ENCODE measurements at regions not wholly inside any gene's neighbourhood (a gene's known extent, or its start where the extent isn't known, plus 50 kb on each side); places are given as distances from the start of the nearest gene placed in this dataset.

DNA sequence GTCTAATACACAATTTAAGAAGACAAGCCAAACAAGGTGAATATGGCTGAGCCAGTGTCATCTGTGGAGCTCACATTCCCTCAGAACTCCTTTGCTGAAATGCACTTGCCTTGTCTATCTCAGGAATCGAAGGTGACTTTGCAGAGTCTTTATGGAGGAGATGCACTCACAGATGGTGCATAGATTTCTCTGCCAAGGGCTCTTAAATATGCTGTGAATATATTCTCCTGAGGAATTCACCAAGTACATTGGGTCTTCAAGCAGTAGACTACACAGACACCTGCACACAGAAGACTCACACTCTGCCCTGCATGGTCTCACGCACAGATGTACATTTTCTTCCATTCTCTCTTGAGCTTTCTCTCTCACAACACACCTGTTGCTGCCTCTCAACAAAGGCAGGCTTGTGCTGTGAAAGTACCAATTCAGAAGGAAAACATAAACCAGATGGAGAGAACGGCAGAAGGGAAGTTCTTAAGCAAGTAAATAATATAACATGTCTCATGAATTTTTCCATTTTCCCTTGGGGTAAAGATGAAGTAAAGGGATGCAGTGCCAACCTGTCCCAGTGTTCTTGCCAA is 174.7 kb downstream of the DLEU7 start:
- DNase-seq = no peak

DNA sequence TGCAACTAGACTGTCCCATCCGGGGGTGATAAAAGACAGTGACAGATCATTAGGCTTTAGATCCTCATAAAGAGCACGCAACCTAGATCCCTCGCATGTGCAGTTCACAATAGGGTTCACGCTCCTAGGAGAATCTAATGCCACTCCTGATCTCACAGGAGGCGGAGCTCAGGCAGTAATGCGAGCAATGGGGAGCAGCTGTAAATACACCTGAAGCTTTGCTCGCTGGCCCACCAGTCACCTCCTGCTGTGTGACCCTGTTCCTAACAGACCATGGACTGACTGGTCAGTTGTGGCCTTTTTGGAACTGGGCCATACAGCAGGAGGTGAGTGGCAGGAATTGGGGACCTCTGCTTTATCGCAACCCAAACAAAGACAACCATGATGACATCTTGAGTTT is 173.2 kb downstream of the DLEU7 start:
- no peak for DNase-seq

- no peak for DNase-seq
Observed at GRCh38 chr13:50670847-50671496, 172.5 kb downstream of the DLEU7 start.

DNA sequence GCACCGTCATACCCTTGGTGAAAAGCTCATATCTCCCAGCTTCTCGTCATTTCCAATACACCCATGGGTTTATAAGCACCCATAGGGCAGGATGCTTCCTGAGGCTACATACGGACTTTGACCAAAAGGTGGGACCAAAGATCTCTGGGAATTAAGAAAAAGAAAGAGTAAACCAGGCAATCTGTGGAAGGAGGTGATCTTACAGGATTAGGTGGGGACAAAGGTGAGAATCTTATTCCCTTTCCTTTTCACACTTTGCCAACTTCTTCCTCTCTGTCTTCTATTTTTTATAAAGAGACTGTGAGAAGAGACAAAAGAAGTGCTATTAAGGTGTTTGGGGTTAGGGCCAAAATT is 172.0 kb downstream of the DLEU7 start:
- DNase-seq = no peak

GRCh38 chr13:50672025-50672424 is 171.5 kb downstream of the DLEU7 start:
- no peak for DNase-seq

DNA sequence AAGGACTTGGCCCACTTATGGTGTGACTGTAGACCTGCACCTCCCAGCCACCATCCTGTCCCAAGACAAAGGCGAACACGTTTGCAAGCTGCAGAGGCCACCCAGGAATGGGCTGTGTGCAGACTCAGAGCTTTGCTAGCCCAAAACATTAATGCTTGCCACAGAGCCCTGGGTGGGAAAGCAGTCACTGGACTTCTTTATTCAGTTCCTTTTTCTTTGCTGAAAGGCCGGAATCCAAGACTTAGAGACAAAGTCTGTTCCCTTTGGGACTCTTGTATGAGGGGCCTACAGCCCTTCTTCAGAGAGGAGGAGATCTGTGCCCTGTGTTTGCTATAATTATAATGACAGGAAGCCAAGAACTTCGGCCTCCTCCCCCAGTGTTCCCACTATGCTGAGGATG is 167.8 kb downstream of the DLEU7 start:
- DNase-seq = no peak

- no peak for DNase-seq
Observed at GRCh38 chr13:50676602-50677001, 166.9 kb downstream of the DLEU7 start.

DNA sequence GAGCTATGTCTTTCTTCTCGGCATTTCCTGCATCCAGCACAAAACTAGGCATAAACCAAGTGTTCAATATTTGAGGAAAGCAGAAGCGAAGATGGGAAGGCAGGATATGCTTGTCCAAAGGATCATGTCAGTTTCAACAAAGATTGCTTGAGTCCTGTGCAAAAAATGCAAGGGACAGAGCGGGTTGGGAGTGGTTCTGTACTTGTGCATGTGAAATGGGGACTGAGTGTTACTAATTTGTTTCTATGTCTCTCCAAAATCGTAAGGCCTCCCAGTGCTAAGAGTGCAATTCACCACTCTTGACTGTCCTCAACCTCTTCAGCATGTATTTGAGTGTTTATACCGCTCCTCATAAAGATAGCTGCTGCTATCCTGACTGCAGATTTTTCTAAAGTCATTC is 166.2 kb downstream of the DLEU7 start:
- DNase-seq = no peak

DNA sequence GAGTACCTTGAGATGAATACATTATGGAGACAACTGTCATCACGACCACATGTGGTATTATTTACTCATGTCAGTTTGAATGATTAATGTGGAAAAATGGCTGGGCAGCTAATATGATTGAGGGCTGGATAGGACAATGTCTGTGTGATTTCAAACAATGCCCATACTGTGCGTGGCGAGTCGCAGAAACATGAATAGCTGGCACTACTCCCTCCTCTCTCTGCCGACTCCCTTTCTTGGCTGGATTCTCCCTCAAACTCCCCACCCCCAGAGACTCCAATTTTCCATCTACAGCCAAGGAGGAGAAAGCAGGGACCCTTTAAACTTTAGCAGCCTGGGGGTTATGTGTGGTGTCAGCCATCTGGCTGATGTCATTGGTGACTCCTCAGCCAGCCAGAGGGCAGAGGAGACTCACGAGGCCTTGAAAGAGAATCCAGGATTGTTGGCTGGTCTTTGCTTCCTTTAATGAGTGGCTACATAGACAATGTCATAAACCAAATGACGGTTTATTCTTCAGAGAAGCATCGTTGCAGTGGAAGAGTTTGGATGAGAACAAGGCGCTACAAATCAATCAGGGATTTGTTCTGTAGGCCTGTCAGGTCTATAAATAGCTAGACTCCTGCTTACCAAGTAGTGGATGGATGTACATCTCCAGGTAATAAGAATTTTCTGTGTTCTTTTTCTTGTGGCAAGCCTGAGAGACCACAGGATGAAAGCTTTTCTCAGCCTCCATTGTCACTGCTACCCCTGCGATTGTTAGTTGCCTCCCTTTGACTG is 165.6 kb downstream of the DLEU7 start:
- DNase-seq = no peak

GRCh38 chr13:50678464-50679162 is 164.9 kb downstream of the DLEU7 start:
- no peak for DNase-seq

DNA sequence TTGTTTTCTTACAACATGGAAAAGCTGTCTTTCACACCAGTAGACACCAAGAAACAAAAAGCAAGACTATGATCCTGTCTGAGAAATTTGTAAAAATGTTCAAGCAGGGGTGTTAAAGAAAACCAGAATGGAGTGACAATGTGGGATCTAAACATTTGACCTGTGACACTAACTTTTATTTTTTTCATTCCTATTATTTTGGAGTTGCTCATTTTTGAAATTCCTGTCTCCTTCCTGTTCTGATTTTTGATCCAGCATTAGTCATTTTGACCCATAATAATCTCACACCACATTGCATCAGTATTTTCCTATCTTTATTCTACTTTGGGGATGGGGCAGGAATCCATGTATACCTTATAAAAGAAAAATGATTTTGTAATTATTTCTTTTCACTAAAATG is 164.2 kb downstream of the DLEU7 start:
- DNase-seq = no peak

DNA sequence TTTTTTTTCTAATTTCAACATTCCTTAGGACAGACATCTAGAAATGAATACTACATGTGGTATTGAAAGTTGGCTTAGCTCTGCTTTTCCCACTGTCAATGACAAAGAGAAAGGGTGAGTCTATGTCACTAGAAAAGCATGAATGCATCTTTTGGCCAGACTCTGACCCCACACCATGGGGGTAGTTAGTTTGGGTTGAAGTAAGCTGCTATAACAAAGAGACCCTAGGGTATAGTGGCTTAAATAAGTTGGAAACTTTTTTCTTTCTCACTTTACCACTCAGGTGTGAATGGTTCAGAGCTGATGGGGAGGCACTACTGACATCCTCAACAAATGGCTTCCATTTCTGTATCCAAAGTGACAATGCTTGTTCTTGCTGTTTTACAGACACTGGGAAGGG is 161.5 kb downstream of the DLEU7 start:
- DNase-seq = no peak

DNA sequence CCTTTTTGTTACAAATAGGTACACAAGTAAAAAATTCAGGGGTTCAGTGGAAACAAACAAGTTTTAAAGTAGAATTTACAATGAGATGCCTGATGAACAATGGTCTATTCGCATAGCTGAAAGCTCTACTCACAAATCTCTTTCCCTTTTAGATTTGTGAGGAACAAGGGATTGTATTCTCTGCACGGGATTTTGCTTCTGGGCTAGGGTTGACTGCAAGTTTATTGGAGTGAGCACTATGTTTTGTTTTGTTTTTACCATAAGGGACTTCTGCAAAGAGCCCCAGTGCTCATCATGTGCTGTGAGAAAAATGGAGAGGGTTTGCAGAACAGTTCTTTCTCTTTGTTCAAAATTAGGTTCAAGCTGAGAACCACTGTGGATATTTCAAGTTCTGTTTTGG is 160.5 kb downstream of the DLEU7 start:
- DNase-seq = no peak

- DNase-seq = no peak
Observed at GRCh38 chr13:50684366-50684765, 159.1 kb downstream of the DLEU7 start.

DNA sequence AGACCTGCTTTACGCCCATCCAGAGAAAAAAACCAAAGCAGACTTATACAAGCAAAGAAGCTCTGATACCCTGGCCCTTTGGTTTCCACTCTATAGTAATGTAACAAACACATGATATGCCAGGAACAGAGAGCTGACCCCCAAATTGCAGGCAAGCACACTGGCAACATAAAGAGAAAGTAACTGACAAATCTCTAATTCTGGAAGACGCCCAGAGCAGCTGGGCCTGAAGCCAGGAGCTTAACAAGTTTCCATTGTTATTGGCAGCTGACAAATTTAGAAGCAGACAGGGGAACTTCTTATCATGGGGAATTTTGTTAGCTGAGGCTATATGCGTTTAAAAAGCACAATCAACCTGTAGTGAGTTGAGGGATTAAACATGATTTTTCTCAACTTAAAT is 158.0 kb downstream of the DLEU7 start:
- no peak for DNase-seq

DNA sequence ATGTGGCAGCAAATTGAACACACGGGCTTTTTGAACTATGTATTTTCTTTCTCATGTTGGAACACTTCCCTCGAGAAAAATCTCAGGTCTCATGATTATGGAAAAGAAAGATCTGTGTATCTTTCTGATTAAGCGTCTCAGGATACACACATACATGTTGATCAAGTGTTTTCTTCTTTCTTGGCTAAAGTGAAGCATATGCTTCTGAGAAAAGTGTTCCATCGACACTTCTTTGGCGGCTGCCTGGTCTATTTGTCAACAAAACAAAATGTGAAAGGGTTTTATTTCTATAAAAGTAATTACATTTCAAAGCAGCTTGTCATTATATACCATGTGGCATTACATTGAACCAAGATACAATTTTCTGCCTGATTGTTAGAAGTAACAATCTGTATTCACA is 157.5 kb downstream of the DLEU7 start:
- no peak for DNase-seq

- DNase-seq = no peak
Observed at GRCh38 chr13:50686551-50686950, 156.9 kb downstream of the DLEU7 start.

- no peak for DNase-seq
Observed at GRCh38 chr13:50687545-50687944, 155.9 kb downstream of the DLEU7 start.

DNA sequence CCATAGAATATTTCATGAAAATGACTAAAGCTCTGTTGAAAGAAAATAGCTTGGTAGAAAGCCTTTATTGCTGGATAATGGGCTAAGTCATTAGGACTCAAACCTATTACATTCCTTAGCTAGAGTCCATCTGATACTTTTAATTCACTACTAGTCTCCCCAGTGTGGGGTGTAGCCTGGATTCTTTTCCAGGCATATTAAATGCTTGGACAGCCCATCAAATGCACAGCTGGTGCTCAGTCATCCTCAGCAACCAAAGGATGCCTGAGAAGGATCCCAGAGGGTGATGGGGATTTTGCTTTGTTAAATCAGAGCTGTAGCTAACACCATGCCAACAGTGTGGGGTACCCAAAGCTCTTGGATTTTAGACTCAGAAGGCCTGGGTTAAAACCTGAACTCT is 153.5 kb downstream of the DLEU7 start:
- DNase-seq = no peak

DNA sequence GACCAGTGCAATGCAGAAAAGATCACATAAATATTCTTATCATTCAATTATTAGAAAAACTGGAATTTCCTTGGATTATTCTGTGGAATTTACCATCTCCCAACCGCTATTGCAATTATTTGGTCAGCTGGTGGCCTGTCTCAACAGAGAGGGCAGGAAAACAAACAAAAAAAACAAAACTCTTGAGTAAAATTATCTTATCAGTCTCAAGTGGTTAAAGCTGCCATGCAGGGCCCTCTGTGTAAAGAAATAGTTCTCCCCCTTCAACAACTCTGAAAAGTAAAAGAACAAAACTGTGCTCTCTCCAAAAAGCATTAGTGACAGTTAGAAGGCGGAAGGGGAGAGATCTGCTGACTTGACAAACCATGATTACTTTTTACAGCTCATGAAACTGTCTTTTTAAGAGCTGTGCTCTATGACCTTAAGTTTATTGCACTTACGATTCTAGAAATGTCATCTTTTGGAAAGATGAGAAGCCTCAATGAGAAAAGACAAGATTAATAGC is 152.3 kb downstream of the DLEU7 start:
- DNase-seq = no peak

- DNase-seq = no peak
Observed at GRCh38 chr13:50691681-50692263, 151.7 kb downstream of the DLEU7 start.

GRCh38 chr13:50692396-50692915 is 151.0 kb downstream of the DLEU7 start:
- no peak for DNase-seq

GRCh38 chr13:50693727-50694126 is 149.8 kb downstream of the DLEU7 start:
- DNase-seq = no peak

Data from activated T-cell treated with anti-CD3 and anti-CD28 coated beads for 4 hours (primary cell).